NOMO-1 treated with dmso at 0.1 percent for 144 hours (cell line): ENCODE measurements at regions not wholly inside any gene's neighbourhood (a gene's known extent, or its start where the extent isn't known, plus 50 kb on each side); places are given as distances from the start of the nearest gene placed in this dataset.

ENCODE experiments used
- DNase-seq: peaks from one replicate; lab custom pipeline; 2025; ENCODE audit not compliant: unreplicated experiment; lab: John Stamatoyannopoulos, UW

DNA sequence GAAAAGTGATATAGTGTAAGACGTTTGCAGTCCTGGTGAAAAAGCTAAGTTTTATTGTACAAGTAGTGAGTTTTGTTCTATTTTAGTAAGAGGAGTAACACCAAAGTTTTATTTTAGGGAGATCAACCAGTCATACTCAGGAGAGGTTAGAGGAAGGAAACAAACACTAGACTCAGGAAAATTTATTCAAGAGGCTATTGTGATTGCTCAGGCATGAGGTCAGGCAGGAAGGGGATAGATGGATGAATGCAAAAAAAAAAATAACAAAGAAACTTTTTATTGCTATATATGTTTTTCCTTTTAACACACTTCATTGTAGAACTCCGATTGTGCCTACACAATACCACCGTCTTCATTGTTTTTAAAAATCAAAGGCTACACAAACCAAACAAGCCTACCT is 189.0 kb downstream of the LYPLAL1 start:
- DNase-seq = no peak

DNA sequence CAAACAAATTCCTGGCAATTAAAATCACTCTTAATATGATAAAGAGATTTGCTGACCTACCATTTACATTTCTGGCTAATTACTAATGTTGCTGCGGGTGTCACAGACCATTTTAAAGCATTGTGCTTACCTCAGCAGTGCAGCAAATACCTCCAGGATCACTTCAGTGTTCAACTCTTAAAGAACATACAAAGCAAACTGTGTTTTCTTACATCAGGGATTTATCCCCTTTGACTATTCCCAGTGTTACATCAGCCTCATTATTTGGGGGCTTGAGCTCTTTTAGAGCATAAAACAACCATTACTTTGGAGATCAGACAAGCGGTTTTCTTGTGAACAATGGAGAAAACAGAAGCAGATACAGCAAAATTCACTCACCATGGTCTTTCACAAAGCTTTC is 185.4 kb downstream of the LYPLAL1 start:
- DNase-seq = no peak

DNA sequence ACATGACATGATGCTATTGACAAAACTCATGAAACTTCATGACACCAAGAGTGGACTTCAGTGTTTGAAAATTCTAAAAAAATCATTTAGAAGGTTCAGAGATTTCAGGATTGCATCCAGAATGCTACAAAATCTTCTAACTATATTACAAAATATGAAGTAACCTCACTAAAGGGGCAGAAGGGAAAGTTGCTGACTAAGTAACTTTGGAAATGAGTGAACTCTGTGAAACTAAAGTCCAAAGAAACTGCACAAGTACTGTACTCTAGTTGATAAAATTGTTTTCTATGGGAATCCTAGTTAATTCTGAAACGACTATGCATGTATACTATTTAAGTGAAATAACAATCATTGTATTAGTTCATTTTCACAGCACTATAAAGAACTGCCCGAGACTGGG is 184.4 kb downstream of the LYPLAL1 start:
- no peak for DNase-seq

DNA sequence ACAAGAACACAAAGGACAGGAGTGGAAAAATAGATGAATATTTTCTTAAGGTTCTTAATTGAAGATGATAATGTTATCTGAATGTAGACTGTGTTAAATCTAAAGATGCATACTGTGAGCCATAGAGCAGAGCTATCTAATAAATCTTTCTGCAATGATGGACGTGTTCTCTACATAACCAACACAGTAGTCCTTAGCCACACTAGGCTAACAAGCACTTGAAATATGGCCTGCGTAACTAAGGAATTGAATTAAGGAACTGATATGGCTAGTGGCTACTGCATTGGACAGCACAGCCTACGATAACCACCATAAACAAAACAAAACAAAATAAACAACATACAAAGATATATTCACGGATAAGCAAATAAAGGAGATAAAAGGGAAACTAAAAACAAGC is 181.3 kb downstream of the LYPLAL1 start:
- DNase-seq = no peak

DNA sequence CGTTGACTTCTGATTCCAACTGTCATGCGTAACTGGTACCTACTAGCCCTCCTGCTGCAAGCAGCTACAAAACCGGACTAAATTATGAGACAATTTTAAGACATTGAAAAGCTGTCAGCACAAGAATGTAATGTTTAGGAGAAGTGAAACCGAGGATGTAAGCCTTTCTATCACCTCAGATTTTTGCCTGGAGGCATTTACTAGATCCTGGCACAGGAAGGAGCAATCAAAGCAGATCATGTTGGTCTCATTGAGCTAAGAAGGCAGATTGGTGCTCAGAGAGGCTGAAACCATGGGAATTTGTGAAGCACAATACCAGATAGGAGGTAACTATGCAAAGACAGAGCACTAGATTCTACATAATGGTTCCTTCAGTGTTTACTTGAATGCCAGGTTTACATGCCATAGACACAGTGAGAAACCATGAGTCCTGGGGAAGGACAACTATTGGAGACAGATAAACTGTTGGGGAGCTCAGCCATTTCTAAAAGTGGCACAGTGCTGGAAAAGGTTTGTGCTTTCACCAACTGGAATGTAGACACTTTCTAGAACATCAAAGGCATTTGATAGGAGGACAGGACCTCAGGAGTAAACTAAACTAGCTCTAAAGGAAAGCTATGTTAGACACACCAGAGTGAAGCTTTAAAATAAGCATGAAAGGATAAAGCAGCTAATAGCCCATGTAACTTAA is 179.4 kb downstream of the LYPLAL1 start:
- no peak for DNase-seq

DNA sequence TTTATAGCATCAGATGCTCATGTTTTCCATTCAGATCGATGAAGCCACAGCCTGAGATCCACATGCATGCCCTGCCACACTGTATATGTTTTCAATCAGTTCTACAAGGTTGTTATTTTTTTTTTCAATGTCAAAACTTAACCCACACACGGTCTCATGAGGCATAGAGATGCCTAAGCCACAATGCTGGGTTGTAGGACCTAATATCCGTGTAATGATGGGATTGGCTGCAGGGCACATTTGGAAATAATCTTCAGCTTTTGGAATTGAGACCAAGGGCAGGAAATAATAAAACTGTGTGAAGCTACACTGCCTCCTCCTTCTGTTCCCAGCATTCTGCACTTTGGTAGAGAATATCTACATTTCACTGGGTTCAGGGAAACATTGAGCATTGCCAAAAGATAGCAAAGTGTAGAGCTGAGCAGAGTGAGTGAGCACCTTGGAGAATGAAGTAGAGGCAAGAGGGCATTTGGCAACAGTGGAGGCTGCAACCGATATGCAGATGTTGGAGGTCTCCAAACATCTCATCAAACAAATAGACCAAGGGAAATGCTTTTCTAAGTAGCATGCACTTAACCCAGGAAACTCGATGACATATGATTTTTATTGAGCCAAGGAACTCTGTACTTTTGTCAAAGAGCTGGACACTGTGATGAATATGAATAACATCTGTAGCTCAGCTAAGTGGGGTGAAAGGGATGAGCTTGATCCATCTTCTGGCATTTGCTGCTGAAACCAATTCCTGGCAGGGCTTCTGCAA is 176.7 kb downstream of the LYPLAL1 start:
- DNase-seq = no peak

DNA sequence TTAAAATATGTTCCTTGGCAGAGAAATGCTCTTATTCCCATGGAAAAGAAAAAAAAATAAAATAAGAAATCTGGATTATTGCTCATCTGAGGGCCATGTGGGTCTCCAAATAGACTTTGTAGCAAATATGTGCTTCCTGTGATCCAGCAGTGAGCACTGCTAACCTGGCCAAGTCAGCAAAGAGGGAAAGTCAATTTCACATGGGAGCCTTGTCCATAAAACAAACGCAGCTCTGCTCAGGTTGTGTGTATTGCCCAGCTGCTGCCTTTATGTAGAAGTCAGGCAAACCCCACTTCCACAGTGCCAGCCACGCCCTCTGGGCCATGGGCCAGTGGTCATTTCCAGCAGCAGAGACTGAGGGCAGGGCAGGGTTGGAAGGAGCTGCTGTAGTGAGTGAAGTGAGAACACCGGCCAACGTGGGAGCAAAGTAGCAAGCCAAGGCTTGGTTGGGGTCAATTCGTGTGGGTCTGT is 174.3 kb downstream of the LYPLAL1 start:
- DNase-seq = no peak

DNA sequence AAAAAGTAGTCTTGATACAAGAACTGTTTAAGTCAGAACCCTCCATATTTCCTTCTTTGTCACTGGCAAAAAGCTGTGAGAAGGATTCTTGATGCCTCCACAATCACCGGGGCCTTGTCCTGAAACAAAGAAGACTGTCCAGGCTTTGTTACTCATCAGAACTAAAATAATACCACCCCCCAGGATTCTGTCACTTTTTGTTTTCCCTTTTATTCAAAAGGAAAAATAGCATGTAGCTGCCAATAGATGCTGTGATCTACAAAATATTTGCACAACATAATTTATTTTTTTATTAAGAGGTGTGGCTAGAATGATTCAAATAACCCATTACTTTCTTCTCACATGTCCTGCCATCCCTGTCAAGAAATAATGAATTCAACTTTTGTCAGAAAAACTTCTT is 173.7 kb downstream of the LYPLAL1 start:
- no peak for DNase-seq

DNA sequence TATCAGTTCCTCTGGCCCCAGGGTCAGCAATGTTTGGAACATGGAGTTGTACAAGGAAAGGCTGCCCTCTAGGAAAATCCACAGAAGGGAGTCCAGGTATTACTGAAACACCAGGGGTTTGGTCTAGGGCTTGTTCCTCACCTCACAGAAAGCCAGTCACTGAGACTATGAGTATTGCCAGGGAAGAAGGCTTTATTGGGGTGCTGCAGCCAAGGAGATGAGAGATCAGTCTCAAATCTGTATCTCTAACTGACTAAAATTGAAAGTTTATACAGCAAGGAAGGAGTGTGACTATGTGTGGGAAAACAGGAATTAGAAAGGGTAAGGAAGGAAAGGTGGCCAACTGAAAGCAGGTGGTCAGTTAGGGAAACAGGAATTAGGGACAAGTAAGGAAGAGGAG is 172.3 kb downstream of the LYPLAL1 start:
- DNase-seq = no peak

DNA sequence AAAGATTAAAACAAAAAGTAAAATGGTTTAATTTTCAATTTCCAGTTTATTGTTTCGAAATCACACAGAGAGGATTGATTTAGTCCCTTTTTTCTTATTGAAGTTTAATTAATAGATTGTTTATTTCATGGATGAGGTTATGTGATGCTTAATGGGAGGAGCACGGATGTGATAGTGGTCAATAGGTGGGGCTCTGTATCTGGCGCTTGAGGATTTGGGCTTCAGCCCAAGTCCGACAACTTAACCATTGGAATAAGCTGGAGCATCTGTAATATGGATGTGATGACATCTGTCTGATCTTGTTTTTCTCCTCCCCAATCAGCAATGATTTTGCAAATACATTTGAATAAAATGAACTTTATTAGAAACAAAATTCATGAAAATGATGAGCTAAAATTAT is 169.2 kb downstream of the LYPLAL1 start:
- no peak for DNase-seq

DNA sequence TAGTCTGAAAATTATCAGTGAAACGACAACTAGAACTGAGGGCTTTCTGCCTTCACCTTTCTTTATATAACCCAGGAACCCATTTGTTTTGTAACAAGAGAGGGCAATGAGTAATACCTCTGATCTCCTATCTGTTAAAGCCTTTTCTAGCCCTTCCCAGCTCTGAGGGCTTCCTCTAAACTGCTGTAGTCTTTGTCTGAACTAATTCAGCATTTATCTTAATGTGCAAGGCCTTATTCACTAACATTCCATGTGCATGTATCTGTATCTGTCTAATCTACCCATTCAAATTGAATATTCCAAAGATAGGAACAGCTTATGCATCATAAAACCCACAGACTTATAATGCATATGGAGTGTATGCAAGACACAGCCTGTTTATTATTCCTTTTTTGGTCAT is 167.1 kb downstream of the LYPLAL1 start:
- DNase-seq = no peak

DNA sequence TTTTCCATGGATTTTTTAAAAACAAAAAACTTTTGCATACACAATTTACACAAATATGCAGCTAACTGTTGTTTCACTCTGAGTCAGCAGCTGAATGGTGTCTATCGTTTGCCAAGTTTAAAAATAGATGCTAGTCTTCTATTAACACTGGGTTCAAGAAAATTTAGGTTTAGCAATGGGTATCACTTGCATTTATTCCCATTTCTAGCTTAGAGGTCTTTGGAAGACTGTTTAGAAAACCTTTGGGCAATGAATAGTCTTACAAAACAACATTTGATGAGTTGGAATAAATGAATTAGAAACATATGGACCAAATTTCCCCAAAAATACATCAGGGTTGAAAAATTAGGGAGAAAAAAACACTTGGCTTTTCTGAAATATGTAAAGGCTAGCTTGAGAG is 165.8 kb downstream of the LYPLAL1 start:
- no peak for DNase-seq

DNA sequence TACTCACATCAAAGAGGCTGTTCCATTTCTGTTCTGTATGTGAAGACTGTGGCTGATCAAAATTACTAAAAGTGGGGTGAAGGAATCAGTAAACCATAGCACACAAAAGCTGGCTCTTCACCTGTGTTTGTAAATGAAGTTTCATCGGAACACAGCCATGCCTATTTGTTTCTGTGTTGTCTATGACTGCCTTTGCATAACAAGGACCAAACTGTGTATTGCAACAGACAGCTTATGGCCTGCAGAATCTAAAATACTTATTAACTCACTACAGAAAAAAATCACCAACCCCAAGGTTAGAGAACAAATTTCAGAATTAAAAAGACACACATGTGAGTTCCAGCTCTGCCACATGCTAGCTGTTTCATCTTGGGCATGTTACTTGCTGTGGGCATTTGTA is 163.9 kb downstream of the LYPLAL1 start:
- DNase-seq = no peak

DNA sequence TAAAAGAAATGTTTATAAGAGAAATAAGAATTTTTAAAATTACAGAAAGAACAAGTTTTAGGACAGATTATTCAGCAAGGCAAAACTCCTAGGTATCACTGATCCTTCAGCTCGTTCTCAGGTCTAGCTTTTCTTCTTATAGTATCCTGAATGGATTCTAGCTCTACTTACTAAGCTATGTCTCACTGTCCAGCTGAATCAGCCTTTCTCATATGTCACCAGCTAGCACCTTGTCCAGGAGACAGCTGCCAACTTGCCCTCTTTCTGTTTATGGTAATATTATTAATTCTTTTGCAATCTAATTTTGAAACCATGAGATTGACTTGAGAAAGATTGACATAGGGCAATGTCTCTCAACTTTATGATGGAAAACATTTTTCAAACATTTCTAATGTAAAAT is 159.9 kb downstream of the LYPLAL1 start:
- DNase-seq = no peak

DNA sequence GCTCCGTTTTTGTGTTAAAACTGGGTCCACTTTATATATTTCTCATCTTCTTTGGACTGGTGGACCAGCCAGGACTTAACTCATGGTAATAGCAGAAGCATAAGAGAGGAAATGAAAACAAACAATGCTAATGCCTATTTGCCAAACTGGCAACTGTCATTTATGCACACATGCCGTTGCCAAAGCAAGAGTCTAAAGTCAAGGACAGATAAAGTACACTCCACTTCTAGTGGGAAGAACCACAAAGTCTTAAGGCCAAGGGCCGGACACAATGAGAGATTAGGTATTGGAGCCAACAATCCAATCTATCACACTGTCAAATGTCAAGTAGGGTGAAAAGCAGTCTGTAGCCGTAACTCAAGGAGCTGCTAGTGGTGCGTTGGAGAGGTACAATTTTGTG is 157.7 kb downstream of the LYPLAL1 start:
- DNase-seq = no peak

DNA sequence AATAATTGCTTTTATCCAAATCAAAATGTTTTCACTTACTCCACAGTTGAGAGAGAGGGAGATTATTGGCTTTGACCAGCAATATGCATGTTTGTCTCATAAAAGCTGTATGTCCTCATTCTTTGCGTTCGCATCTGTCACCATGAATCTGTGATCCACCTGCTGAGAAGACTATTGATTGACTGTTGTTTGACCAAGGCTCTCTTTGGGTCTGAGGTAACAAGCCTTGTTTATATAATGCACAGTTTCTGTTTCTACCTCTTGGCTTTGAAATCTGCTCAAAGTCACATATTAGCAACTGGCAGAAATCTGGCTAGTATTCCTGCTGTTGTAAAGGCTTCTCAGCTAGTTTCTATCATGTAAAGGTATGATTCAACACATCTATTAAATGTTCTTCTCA is 157.0 kb downstream of the LYPLAL1 start:
- DNase-seq = no peak

DNA sequence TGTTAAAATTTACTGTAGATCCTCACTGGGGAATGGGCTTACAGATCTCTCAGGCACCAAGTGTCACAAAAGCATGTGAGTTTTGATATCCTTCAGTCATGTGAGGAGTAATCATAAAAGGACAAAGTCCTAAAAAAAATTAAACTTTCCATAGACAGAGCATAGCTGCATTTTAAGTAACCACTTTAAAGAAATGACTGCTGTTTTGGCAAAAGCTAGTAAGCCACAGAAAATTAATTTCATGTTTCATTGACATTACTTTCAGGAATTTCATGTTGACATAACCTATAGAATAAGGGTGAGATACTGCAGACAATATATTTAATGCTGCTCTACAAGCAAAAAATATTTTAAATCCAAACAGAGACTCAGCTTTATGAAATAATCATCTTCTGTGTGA is 156.3 kb downstream of the LYPLAL1 start:
- DNase-seq = no peak

DNA sequence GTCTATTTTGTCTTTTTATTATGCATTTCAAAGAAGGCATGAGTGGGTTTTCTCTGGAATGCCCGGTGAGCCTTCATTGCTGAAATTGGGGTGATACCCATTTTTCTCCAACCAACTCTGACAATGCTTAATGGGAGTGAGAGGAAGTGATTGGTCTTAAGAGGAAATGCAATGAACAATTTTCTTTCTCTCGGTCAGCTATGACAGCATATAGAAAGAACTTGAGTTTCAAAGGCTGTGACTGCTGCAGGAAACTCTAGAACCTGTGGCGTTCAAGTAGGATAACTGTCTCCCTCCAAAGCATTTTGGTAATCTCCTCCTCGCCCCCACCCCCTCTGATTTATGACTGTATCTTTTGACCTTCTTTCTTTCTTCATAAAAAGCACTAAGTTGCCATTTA is 155.9 kb downstream of the LYPLAL1 start:
- no peak for DNase-seq

DNA sequence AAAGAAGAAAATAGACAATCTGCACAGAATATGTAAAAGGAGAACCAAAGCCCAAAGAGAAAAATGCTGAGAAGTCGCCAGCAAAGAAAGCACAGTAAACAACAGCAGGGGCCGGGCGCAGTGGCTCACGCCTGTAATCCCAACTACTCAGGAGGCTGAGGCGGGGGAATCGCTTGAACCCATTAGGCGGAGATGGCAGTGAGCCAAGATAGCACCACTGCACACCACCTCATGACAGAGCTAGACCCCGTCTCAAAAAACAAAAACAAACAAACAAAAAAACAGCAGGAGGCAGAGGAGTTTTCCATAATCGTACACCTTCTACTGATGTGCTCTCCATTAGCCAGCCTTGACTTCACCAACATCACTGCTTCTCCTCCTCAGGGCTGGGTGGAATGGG is 153.2 kb downstream of the LYPLAL1 start:
- no peak for DNase-seq

DNA sequence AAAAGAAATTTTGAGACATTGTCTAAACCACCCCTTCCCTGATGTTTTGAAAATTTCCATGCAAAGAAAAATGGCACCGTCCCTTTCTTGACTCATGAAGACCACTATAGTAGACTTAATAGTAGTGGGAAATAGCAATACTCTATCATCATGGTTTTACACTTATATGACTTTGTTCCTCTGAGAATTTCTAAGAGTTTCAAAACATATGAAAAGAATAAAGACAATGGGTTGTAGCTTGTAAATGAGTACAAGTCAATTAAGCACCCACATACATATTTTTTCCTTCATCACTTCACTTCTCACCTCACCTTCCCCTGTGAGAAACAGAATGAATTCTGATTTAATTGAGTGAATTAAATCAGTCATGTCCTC is 151.7 kb downstream of the LYPLAL1 start:
- DNase-seq = no peak

DNA sequence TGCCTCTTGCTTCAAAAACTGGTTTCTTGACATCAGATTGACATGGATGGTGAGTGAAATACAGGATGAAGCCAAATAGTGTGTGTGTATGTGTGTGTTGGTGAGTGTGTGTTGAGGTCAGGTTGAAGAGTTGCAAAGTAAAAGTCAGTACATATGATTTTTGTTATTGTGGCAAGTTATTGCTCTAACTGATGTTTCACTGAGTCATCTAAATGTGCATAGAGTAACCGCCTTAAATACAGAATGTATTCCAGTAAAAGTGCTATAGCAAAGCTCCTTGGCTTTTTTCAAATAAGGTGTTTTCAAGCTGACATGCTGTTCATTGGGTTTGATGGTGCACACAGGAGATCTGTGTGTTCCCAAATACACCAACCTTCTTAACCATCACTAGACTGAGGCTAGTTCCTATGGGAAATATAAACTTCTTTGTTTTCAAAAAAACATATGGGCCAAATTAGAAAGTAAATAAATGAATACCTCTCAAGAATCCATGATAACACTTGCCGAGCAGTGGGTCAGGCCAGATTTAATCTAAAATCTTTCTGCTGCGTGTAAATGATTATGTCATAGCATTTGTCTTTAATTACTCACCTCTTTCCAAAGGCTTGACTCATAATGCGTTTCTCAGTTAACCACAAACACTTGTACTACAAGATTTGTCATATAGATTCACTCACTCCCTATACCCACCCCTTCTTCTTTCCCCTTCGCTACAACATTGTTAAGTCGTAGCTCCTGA is 151.1 kb downstream of the LYPLAL1 start:
- peak; percentile 9 for DNase-seq

DNA sequence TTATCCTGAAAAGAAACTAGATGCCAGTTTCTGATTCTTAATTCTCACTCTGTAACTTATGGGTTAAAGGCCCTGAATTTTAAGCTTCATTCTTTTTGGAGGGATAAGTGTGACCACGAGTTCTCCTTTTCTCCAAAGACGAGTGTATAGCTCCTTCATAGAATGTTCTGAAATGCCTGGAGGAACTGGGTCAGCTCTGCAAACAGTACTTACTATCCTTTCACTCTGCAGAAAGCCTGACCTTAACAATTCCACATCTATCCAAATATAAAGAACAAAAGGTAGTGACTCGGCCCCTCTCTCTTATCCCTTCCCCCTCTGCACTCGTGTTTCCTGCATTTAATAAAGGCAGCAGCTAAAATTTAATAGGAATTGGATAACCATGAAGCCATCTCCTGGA is 150.5 kb downstream of the LYPLAL1 start:
- no peak for DNase-seq
